GM19324 (cell line): ENCODE measurements at regions not wholly inside any gene's neighbourhood (a gene's known extent, or its start where the extent isn't known, plus 50 kb on each side); places are given as distances from the start of the nearest gene placed in this dataset.
"Not testable (repeated sequence)": the region's sequence is repeated elsewhere in the genome, so short reads cannot be mapped to it uniquely, and the experiment has no call there.

Experiments
- ATAC-seq: cut with Tn5 transposase; IDR thresholded peaks from one replicate; pipeline ENCODE4 v1.9.1; 2021; ENCODE audit warnings: mild to moderate bottlenecking, moderate library complexity; ENCODE audit not compliant: unreplicated experiment, low FRiP score

GRCh38 chr2:145820651-145821050 is 1300.7 kb upstream of the ZEB2 start:
- ATAC-seq, result no peak

GRCh38 chr2:145818890-145819504 is 1299.1 kb upstream of the ZEB2 start:
- ATAC-seq, result no peak

- ATAC-seq, result no peak
These were observed 1296.0 kb upstream of the ZEB2 start for GRCh38 chr2:145815933-145816332.

- no peak for ATAC-seq
These were observed 1293.6 kb upstream of the ZEB2 start for GRCh38 chr2:145813481-145813880.

GRCh38 chr2:145812165-145812554 is 1292.2 kb upstream of the ZEB2 start:
- no peak for ATAC-seq

GRCh38 chr2:145811276-145812164 is 1291.6 kb upstream of the ZEB2 start:
- ATAC-seq, result no peak

GRCh38 chr2:145807968-145808367 is 1288.0 kb upstream of the ZEB2 start:
- no peak for ATAC-seq

- no peak for ATAC-seq
These were observed 1287.6 kb upstream of the ZEB2 start for GRCh38 chr2:145807554-145807953.

GRCh38 chr2:145806546-145806945 is 1286.6 kb upstream of the ZEB2 start:
- no peak for ATAC-seq

GRCh38 chr2:145802133-145802532 is 1282.2 kb upstream of the ZEB2 start:
- ATAC-seq, result no peak

GRCh38 chr2:145801210-145801609 is 1281.3 kb upstream of the ZEB2 start:
- no peak for ATAC-seq

GRCh38 chr2:145800151-145801091 is 1280.5 kb upstream of the ZEB2 start:
- ATAC-seq, result no peak

GRCh38 chr2:145799595-145800108 is 1279.7 kb upstream of the ZEB2 start:
- no peak for ATAC-seq

GRCh38 chr2:145798419-145798818 is 1278.5 kb upstream of the ZEB2 start:
- ATAC-seq, result no peak

GRCh38 chr2:145797692-145798091 is 1277.8 kb upstream of the ZEB2 start:
- ATAC-seq, result no peak

GRCh38 chr2:145792745-145793144 is 1272.8 kb upstream of the ZEB2 start:
- no peak for ATAC-seq

- no peak for ATAC-seq
These were observed 1269.7 kb upstream of the ZEB2 start for GRCh38 chr2:145789636-145790035.

- ATAC-seq, result not testable (repeated sequence)
These were observed 1267.9 kb upstream of the ZEB2 start for GRCh38 chr2:145787597-145788361.

- ATAC-seq, result not testable (repeated sequence)
These were observed 1262.7 kb upstream of the ZEB2 start for GRCh38 chr2:145782607-145783006.

GRCh38 chr2:145777914-145778313 is 1258.0 kb upstream of the ZEB2 start:
- ATAC-seq, result no peak
